BE2C (cell line): ENCODE measurements at regions not wholly inside any gene's neighbourhood (a gene's known extent, or its start where the extent isn't known, plus 50 kb on each side); places are given as distances from the start of the nearest gene placed in this dataset.

Experiments
- DNase-seq: peaks from one replicate; pipeline ENCODE4 v3.0.0-alpha.2; 2020
- H3K27me3 ChIP-seq: fragments of 250-450 bp; sonication (Bioruptor Pico); 2 replicates; pipeline ENCODE4 v1.5.1; 2020; ENCODE audit warnings: mild to moderate bottlenecking
- H3K36me3 ChIP-seq: fragments of 250-450 bp; sonication (Bioruptor Pico); 2 replicates; pipeline ENCODE4 v1.5.1; 2020; ENCODE audit warnings: mild to moderate bottlenecking
- H3K4me1 ChIP-seq: fragments of 250-450 bp; sonication (Bioruptor Pico); 2 replicates; pipeline ENCODE4 v1.5.1; 2020
- H3K4me3 ChIP-seq: 2 replicates; pipeline ENCODE4 v1.5.1; 2011; ENCODE audit warnings: low read depth, low read length
- H3K9me3 ChIP-seq: fragments of 250-450 bp; sonication (Bioruptor Pico); 2 replicates; pipeline ENCODE4 v1.5.1; 2020
- TF ChIP-seq, protein P1 (sequence below): IDR thresholded peaks from 2 replicates; pipeline ENCODE4 v1.5.1; 2012; ENCODE audit warnings: mild to moderate bottlenecking, low read depth, low read length

DNA sequence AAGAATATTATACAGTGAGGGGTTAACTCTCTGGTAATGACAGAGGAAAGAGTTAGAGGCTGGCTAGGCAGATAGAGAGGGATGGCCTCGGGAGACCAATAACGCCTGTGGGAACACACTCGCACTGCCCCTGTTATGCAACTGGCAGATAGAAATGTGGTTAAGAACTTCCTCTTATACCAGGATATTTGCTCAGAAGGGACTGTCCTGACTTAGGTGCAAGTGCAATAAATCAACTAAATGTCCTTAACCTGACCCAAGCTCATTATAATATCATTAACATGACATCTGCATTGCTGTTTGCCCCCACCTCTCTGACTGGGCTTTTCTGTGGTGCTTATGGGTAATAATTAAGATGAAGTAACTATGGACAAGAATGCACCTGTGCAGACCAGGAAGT lies 1518.0 kb downstream of the NCAM2 start:
- H3K27me3 ChIP-seq = no peaks in the 10 kb centered on the region
- no peaks in the 10 kb centered on the region for H3K9me3 ChIP-seq
- H3K4me1 ChIP-seq = no peaks in the 10 kb centered on the region
- no peak for DNase-seq
- H3K4me3 ChIP-seq = no peak overlapping the region
- H3K36me3 ChIP-seq = no peaks in the 10 kb centered on the region
- TF ChIP-seq, protein P1, sequence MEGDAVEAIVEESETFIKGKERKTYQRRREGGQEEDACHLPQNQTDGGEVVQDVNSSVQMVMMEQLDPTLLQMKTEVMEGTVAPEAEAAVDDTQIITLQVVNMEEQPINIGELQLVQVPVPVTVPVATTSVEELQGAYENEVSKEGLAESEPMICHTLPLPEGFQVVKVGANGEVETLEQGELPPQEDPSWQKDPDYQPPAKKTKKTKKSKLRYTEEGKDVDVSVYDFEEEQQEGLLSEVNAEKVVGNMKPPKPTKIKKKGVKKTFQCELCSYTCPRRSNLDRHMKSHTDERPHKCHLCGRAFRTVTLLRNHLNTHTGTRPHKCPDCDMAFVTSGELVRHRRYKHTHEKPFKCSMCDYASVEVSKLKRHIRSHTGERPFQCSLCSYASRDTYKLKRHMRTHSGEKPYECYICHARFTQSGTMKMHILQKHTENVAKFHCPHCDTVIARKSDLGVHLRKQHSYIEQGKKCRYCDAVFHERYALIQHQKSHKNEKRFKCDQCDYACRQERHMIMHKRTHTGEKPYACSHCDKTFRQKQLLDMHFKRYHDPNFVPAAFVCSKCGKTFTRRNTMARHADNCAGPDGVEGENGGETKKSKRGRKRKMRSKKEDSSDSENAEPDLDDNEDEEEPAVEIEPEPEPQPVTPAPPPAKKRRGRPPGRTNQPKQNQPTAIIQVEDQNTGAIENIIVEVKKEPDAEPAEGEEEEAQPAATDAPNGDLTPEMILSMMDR = no peak

DNA sequence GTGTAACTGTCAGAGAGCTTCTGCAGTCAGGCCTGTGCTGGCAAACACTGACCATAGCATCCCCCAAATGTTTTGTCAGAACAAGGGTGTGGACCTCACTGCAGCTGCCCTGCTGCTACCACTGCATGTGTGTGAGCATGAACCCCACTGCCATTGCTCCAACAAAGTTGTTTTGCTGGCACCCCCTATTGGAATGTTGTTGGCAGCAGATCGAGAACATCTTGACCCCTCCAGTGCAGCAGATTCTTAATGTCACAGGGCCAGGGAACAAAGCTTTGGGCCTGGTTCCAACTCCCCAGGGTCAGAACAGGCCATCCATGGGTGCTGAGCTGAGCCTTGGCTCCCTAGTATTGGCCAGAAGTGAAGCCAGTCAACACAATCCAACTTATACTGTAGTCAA lies 1537.4 kb downstream of the NCAM2 start:
- H3K4me3 ChIP-seq = no peak overlapping the region
- no peaks in the 10 kb centered on the region for H3K9me3 ChIP-seq
- TF ChIP-seq, protein P1 = no peak
- no peaks in the 10 kb centered on the region for H3K36me3 ChIP-seq
- no peaks in the 10 kb centered on the region for H3K4me1 ChIP-seq
- no peaks in the 10 kb centered on the region for H3K27me3 ChIP-seq
- DNase-seq = no peak

DNA sequence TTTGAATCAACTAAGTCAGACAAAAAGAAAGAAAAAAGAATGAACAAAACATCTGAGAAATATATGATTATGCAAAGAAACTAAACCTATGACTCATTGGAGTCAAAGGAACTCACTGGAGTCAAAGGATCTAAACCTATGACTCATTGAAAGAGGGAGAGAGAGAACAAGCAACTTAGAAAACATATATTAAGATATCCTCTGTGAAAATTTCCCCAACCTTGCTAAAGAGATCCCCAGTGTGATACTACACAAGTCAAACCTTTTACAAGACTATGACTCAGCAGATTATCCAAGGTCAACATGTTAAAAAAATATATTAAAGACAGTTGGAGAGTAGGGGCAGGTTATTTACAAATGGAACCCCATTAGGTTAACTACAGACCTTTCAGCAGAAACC lies 1538.3 kb downstream of the NCAM2 start:
- Histone ChIP-seq H3K4me3 (no peak overlapping the region), H3K4me1 (no peaks in the 10 kb centered on the region), H3K9me3 (no peaks in the 10 kb centered on the region), H3K36me3 (no peaks in the 10 kb centered on the region), H3K27me3 (no peaks in the 10 kb centered on the region)
- TF ChIP-seq, protein P1 = no peak
- no peak for DNase-seq

DNA sequence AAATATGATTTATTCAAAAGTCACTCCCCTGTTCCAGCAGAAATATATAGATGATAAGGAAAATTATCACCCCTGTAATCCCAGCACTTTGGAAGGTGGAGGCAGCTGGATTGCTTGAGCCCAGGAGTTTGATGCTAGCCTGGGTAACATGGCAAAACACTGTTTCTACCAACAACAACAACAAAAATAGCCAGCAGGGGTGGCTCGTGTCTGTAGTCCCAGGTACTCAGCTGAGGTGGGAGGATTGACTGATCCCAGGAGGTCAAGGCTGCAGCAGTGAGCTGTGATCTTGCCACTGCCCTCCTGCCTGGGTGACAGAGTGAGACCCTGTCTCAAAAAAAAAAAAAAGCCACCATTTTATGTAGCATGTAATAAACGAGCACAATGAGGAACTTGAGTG lies 1546.5 kb downstream of the NCAM2 start:
- no peaks in the 10 kb centered on the region for H3K36me3 ChIP-seq
- H3K27me3 ChIP-seq = no peaks in the 10 kb centered on the region
- no peak for DNase-seq
- TF ChIP-seq, protein P1 = no peak
- no peaks in the 10 kb centered on the region for H3K9me3 ChIP-seq
- no peak overlapping the region for H3K4me3 ChIP-seq
- H3K4me1 ChIP-seq = no peaks in the 10 kb centered on the region

DNA sequence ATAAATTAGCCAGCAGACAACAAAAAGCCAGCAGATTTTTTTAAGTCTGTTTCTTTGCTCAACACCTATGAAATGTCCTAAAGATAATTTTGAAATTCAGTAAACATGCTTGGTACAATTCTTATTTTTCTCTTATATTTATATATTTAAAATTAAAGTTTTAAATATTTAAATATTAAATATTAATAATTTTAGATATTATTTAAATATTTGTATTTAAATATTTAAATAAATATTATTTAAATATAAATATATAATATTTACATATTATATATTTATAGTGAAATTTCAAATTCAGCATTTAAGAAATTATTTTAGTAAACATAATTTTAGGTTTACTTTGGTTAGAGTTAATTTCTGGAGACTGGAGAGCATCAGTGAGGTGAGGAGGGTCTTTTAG lies 1554.2 kb downstream of the NCAM2 start:
- TF ChIP-seq, protein P1 = no peak
- H3K27me3 ChIP-seq = no peaks in the 10 kb centered on the region
- no peaks in the 10 kb centered on the region for H3K36me3 ChIP-seq
- H3K4me3 ChIP-seq = no peak overlapping the region
- no peaks in the 10 kb centered on the region for H3K4me1 ChIP-seq
- DNase-seq = no peak
- H3K9me3 ChIP-seq = no peaks in the 10 kb centered on the region

DNA sequence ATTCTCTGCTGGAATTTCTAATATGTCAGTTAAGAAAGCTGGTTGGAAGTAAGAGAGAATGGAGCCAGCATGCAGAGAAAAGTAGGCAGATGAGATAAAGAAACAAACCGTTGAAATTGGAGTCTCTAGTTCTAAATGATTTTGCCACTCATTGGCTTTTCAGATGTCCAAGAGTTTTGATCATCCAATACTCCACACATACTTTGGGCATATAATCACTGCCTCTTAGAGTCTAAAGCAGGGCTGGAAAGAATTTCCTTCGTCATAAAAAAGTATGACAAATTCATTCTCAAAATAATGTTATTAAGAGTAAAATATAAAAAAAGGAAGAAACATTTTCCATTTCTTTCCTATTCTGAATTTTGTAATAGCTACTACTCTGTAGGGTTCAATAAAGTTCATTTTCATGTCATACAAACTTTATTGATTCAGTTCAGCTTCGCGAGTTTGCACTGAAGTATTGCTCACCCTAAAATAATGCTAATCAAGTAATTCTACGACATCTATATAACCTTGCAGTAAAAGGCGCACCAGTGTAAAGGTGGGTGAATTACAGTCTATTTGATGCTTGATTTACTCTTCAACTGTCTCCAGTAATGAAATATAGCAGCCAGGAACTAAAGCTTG lies 1556.6 kb downstream of the NCAM2 start:
- Histone ChIP-seq H3K4me1 (no peaks in the 10 kb centered on the region), H3K27me3 (no peaks in the 10 kb centered on the region), H3K9me3 (no peaks in the 10 kb centered on the region), H3K36me3 (no peaks in the 10 kb centered on the region), H3K4me3 (no peak overlapping the region)
- DNase-seq = no peak
- TF ChIP-seq, protein P1 = no peak
